ENCODE measurements at regions not wholly inside any gene's neighbourhood (a gene's known extent, or its start where the extent isn't known, plus 50 kb on each side); places are given as distances from the start of the nearest gene placed in this dataset.

DNA sequence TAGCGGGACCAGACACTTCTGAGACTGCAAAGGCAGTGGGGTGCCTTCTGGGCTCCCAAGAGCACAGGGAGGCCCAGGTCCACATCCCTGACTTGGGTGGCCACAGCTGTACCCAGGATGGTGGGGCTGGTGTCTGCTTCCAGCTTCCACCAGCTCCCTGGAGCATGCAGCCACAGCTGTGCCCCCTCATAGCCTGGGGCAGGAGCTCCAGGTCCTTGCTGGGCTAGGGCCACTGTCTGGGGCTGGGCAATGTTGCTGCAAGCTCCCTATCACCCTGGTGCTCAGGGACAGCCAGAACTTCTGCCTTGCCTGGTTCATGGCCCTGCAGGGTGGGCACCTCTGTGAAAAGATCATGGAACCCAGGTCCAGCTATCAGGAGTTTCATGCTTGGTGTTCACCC is 673.9 kb downstream of the SH3BGRL start:
- TF ChIP-seq, protein P1, sequence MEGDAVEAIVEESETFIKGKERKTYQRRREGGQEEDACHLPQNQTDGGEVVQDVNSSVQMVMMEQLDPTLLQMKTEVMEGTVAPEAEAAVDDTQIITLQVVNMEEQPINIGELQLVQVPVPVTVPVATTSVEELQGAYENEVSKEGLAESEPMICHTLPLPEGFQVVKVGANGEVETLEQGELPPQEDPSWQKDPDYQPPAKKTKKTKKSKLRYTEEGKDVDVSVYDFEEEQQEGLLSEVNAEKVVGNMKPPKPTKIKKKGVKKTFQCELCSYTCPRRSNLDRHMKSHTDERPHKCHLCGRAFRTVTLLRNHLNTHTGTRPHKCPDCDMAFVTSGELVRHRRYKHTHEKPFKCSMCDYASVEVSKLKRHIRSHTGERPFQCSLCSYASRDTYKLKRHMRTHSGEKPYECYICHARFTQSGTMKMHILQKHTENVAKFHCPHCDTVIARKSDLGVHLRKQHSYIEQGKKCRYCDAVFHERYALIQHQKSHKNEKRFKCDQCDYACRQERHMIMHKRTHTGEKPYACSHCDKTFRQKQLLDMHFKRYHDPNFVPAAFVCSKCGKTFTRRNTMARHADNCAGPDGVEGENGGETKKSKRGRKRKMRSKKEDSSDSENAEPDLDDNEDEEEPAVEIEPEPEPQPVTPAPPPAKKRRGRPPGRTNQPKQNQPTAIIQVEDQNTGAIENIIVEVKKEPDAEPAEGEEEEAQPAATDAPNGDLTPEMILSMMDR (conservative IDR thresholded peaks at IDR 0.05 in 1 of 2, IDR thresholded peaks at IDR 0.05 in 1 of 2; ENCODE audit: low read depth in 1 of 2, low read length in 2 of 2), result no peak
- no peak for TF ChIP-seq EZH2 (IDR thresholded peaks at IDR 0.05; ENCODE audit: low read length, missing control alignments)

Measured in fibroblast of lung (primary cell).